ENCODE measurements at regions not wholly inside any gene's neighbourhood (a gene's known extent, or its start where the extent isn't known, plus 50 kb on each side); places are given as distances from the start of the nearest gene placed in this dataset.

DNA sequence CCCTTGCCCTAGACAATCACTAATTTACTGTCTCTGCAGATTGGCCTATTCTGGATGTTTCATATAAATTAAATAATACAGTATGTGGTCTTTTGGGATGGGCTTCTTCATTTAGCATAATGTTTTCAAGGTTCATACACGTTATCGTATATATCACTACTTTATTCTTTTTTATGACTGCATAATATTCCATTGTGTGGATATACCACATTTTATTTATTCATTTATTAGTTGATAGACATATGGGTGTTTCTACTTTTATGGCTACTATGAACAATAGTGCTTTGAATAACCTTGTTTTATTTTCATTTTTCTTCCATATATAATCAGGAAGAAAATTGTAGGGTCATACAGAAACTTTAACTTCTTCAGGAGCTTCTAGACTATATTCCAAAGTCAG, 108.5 kb upstream of the PAPPA start:
- TF ChIP-seq, protein P1, sequence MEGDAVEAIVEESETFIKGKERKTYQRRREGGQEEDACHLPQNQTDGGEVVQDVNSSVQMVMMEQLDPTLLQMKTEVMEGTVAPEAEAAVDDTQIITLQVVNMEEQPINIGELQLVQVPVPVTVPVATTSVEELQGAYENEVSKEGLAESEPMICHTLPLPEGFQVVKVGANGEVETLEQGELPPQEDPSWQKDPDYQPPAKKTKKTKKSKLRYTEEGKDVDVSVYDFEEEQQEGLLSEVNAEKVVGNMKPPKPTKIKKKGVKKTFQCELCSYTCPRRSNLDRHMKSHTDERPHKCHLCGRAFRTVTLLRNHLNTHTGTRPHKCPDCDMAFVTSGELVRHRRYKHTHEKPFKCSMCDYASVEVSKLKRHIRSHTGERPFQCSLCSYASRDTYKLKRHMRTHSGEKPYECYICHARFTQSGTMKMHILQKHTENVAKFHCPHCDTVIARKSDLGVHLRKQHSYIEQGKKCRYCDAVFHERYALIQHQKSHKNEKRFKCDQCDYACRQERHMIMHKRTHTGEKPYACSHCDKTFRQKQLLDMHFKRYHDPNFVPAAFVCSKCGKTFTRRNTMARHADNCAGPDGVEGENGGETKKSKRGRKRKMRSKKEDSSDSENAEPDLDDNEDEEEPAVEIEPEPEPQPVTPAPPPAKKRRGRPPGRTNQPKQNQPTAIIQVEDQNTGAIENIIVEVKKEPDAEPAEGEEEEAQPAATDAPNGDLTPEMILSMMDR (IDR thresholded peaks at IDR 0.05; ENCODE audit: control insufficient read depth, insufficient read depth, low read depth, low read length, missing control alignments): no peak
- no peak overlapping the region for H3K4me3 ChIP-seq (ENCODE audit: control insufficient read depth, low read depth, low read length)

DNA sequence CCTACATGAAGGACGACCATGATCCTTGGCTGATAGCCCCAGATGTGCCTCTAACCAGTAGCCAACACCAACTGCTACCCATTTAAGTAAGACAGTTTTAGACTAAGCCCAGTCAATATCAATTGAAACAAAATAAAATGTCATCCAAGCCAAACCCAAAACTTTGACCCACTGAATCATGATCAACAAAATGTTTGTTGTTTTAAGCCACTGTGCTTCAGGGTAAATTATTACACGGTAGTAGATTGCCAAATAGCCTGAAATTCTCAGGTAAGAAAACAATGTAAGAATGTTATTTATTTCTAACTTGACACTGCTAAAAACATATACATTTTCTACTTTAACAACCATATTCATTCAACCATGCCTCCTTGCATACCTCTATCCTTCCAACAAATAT, 105.5 kb upstream of the PAPPA start:
- no peak for DNase-seq (ENCODE audit: low read depth)
- no peak overlapping the region for H3K4me3 ChIP-seq (ENCODE audit: control insufficient read depth, low read depth, low read length)
- TF ChIP-seq, protein P1 (IDR thresholded peaks at IDR 0.05; ENCODE audit: control insufficient read depth, insufficient read depth, low read depth, low read length, missing control alignments): no peak

More for the DNA sequence above, 108.5 kb upstream of the PAPPA start:
- no peak for DNase-seq (ENCODE audit: low read depth)

DNA sequence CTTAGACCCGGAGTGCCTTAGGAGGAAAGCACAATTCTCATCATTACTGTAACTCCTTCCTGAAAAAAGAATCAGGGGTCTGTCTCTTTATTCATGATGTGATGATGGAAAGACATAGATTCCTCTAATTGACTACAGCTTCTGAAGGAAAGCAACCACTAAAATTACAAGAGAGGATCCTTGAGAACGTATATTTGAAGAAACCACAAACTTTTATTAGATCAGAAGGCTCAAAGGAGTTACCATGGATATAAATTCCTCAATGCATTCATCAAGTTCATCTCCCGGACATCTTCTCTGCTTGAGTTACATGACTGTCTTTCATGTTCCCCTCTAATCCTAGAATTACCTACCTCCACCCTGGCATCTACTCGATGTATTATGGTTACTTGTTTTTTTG, 104.1 kb upstream of the PAPPA start:
- TF ChIP-seq, protein P1 (IDR thresholded peaks at IDR 0.05; ENCODE audit: control insufficient read depth, insufficient read depth, low read depth, low read length, missing control alignments): no peak
- H3K4me3 ChIP-seq (ENCODE audit: control insufficient read depth, low read depth, low read length): no peak overlapping the region
- no peak for DNase-seq (ENCODE audit: low read depth)

DNA sequence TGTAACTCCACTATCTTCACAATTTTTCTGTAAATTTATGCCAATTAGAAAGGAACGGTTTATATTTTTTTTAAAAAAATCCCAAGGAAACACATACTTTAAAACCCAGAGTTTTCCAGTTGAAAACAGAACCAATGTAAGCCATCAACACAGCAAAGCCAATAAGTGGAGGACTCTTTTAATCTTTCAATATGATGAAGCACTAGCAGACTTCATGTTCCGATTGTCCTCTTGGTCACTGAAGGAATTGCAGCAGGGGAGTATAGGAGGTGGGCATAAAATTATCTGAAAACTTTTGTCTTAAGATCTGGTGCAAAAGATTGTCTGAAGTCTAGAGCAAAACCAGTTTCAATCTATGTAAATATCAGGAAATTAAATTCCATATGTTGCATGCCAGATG, 102.1 kb upstream of the PAPPA start:
- H3K4me3 ChIP-seq (ENCODE audit: control insufficient read depth, low read depth, low read length): no peak overlapping the region
- no peak for DNase-seq (ENCODE audit: low read depth)
- TF ChIP-seq, protein P1 (IDR thresholded peaks at IDR 0.05; ENCODE audit: control insufficient read depth, insufficient read depth, low read depth, low read length, missing control alignments): no peak

DNA sequence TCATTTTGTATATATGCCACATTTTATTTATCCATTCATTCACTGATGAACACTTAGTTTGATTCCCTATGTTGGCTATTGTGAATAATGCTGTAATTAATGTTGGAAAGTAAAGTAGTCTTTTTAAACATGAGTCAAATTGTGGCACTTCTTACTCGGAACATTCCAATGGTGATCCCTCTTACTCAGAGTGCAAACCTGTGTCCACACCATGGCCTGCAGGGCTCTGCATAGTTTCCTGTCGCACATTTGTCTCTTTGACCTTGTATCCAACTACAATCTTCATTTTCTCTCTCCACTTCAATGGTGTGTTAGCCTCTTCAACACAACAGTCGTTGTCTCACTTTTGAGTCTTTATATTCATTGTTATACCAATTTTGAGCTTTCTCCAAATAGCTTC, 98.1 kb upstream of the PAPPA start:
- DNase-seq (ENCODE audit: low read depth): no peak
- H3K4me3 ChIP-seq (ENCODE audit: control insufficient read depth, low read depth, low read length): no peak overlapping the region
- TF ChIP-seq, protein P1 (IDR thresholded peaks at IDR 0.05; ENCODE audit: control insufficient read depth, insufficient read depth, low read depth, low read length, missing control alignments): no peak

DNA sequence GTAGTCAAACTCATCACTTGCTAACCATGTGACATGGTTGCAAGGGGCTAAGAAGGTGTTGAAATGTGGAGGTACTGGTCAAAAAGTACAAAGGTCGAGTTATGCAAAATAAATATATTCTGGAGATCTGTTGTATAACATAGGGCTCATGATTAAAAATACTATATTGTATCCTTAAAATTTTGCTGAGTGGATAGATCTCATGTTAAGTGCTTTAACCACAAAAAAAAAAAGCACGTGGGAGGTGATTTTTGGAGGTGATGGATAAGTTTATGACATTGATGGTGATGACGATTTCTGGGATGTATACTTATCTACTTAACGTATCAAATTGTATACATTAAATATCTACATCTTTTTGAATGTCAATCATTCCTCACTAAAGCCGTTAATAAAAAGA, 96.2 kb upstream of the PAPPA start:
- H3K4me3 ChIP-seq (ENCODE audit: control insufficient read depth, low read depth, low read length): no peak overlapping the region
- TF ChIP-seq, protein P1 (IDR thresholded peaks at IDR 0.05; ENCODE audit: control insufficient read depth, insufficient read depth, low read depth, low read length, missing control alignments): no peak
- DNase-seq (ENCODE audit: low read depth): no peak

DNA sequence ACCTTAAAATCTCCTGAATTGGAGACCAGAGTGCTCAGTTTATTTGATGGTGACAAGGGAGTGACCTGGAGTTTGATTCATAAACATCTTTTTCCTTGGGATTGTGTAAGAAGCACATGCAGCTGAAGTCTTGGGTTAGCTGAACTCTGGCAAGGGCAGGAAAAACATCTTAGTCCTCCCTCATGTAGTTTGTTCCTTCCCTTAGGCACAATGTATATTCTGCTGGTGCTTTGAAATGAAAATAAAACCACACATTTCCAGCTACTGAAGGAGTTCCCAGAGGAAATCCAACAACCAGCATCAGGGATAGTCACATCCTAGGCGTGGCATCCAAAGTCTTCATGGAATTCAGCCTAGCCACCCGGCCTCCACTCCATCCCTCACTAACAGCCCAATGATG, 95.2 kb upstream of the PAPPA start:
- TF ChIP-seq, protein P1 (IDR thresholded peaks at IDR 0.05; ENCODE audit: control insufficient read depth, insufficient read depth, low read depth, low read length, missing control alignments): no peak
- H3K4me3 ChIP-seq (ENCODE audit: control insufficient read depth, low read depth, low read length): no peak overlapping the region
- DNase-seq (ENCODE audit: low read depth): no peak

Data from AG09309 (cell line).